Uterus (tissue), 2 donors: ENCODE measurements at regions not wholly inside any gene's neighbourhood (a gene's known extent, or its start where the extent isn't known, plus 50 kb on each side); places are given as distances from the start of the nearest gene placed in this dataset.

ENCODE experiments used
- POLR2A ChIP-seq, 2 donors: fragments of 450-650 bp; IDR thresholded peaks; one replicate each; pipeline ENCODE4 v1.6.1; 2016; ENCODE audit warnings: antibody characterized with exemption in 2 of 2, mild to moderate bottlenecking in 1 of 2, moderate library complexity in 1 of 2
- TF ChIP-seq, protein P1 (sequence below), 4 experiments: fragments of 200-600 bp in 2 of 4; fragments of 450-650 bp in 2 of 4; sonication (generic) in 2 of 4; IDR thresholded peaks; one replicate each; pipeline ENCODE4 v1.5.1; 2016 to 2019; ENCODE audit warnings: antibody characterized with exemption in 4 of 4, mild to moderate bottlenecking in 2 of 4, moderate library complexity in 1 of 4

GRCh38 chr2:111710085-111710484 is 173.9 kb downstream of the ANAPC1 start:
- TF ChIP-seq, protein P1, sequence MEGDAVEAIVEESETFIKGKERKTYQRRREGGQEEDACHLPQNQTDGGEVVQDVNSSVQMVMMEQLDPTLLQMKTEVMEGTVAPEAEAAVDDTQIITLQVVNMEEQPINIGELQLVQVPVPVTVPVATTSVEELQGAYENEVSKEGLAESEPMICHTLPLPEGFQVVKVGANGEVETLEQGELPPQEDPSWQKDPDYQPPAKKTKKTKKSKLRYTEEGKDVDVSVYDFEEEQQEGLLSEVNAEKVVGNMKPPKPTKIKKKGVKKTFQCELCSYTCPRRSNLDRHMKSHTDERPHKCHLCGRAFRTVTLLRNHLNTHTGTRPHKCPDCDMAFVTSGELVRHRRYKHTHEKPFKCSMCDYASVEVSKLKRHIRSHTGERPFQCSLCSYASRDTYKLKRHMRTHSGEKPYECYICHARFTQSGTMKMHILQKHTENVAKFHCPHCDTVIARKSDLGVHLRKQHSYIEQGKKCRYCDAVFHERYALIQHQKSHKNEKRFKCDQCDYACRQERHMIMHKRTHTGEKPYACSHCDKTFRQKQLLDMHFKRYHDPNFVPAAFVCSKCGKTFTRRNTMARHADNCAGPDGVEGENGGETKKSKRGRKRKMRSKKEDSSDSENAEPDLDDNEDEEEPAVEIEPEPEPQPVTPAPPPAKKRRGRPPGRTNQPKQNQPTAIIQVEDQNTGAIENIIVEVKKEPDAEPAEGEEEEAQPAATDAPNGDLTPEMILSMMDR (IDR thresholded peaks at IDR 0.05) = no peak
- no peak for TF ChIP-seq POLR2A (IDR thresholded peaks at IDR 0.05)
